CD4-positive, alpha-beta T cell treated with Interleukin-21 for 1 hour (primary cell): ENCODE measurements at regions not wholly inside any gene's neighbourhood (a gene's known extent, or its start where the extent isn't known, plus 50 kb on each side); places are given as distances from the start of the nearest gene placed in this dataset.
"Not testable (repeated sequence)": the region's sequence is repeated elsewhere in the genome, so short reads cannot be mapped to it uniquely, and the experiment has no call there.

Source experiments
- DNase-seq: peaks from one replicate; pipeline ENCODE4 v3.0.0-alpha.2; 2020

DNA sequence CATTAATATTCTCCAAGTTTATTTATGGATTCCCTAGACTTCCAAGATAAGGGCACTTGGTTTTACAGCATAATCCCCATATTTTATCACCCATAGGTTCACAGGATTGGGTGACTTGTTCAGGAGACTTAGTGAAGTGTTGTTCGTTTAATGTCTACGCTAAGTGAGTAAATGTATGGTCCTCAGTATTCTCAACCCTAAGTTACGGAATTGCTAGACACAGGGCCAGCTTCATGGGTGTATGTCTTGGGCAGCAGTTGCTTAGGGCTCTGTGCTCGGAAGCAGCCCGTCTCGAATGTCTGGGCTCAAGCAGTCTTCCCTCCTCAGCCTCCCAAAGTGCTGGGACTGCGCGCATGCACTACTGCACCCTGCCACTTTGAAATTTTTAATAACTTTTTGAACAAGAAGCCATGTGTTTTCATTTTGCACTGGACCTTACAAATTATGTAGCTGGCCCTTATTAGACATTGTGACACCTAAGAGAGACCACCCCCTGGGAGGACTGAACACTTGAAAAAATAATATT lies 91.5 kb upstream of the ZNF217 start:
- no peak for DNase-seq

DNA sequence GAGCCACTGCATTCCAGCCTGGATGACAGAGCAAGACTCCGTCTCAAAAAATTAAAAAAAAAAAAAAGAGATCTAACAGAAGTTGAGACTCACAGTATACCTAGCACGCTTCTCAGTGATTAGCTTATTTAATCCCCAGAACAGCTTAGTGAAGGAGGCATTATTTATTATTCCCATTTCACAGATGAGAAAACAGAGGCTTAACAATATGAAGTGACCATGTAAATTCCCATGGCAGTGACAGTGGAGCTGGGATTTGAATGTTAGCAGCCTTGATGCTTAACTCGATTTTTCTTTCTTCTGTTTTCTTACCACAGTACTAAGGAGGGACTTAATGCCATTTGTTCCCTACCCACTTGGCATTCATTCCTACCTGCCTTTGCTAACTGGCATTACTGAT lies 89.9 kb upstream of the ZNF217 start:
- DNase-seq, result no peak

GRCh38 chr20:53681352-53682212 lies 87.9 kb upstream of the ZNF217 start:
- no peak for DNase-seq

DNA sequence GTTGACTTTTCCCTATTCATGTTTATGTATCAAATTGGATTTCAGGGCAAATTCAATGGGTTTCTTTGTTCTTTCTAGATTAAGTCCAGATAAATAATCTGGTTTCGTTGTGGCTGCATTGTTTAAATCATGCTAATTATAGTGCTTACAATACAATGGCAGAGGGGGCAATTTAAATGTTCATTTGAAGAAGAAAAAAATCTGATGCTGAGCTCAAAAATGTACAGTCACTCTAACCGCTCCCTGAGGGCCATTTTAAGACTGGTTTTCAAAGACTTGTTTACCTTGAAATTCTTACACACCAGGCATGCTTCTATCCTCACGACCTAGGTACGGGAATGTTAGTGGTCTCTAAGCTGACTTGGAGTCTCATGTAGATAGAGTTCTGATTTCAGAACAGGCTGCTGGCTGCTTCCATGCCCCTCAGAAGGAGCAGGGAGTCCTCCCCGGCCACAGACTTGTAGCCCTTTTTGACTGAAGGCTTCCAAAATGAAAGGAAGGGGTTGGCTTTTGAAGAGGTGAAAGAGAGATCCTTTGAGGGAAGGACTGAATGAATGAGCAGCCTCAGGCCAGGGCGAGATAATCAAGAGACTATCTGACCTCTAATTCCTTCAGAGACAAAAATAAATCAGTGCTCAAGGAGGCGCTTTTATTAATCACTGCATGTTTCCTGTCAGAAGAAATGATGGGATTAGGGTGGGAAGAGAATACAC lies 86.1 kb upstream of the ZNF217 start:
- no peak for DNase-seq

- no peak for DNase-seq
These were observed 85.5 kb upstream of the ZNF217 start for GRCh38 chr20:53678990-53679596.

DNA sequence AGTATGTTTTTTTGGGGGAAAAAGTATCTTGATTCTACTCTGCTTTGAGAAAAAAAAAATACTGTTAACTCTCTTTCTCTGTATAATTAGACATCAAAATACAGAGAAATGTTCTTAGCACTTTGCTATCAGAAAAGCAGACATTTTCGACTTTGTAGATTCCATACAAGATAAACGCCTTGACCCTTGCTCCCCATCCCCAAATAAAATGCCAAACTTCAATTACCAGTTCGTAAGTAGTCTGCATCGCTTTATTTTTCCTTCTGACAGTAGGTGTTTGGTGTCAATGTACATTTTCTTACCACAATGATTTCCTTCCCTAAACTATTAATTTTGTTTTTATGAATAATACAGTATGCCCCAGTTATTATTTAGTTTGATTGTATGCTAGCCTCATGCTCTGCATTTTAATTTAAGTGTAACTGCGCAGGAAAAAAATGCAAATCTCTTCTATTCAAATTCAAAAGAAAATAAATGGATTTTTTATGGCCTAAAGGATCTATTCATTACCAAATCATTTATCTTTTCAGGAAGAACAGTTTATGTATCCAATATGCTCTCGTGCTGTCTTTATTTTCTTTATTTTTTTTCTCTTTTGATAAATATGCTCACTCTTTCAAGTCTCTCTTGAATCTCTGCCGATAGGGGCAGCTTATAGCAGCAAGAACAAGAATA lies 84.8 kb upstream of the ZNF217 start:
- no peak for DNase-seq

- no peak for DNase-seq
These were observed 84.0 kb upstream of the ZNF217 start for GRCh38 chr20:53677447-53678314.

- no peak for DNase-seq
These were observed 83.3 kb upstream of the ZNF217 start for GRCh38 chr20:53676987-53677386.

DNA sequence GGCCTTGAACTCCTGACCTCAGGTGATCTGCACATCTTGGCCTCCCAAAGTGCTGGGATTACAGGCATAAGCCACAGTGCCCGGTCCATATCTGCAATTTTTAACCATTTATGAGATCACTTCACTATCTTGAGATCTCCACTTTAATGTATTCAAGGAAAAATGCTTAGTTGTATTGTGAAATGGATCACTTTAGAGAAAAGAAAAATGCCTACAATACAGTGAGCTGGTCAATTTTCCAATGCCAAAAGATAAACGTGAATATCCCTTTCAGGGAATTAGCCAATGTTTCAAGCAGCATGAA lies 82.8 kb upstream of the ZNF217 start:
- DNase-seq, result no peak

- no peak for DNase-seq
These were observed 79.0 kb upstream of the ZNF217 start for GRCh38 chr20:53672484-53673129.

DNA sequence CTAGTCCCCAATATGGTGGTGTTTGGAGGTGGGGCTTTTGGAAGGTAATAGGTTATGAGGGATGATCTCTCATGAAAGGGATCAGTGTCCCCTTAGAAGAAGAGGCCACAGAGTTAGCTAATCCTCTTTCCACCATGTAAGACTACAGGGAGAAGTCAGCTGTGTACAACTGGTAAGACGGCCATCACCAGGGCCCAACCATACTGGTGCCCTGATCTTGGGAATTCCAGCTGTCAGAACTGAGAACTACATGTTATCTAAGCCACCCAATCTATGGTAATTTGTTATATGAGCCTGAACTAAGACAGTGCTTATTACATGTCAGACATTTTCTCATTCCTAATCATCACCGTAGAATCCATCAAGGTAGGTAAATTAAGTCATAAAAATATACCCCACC lies 77.7 kb upstream of the ZNF217 start:
- no peak for DNase-seq

GRCh38 chr20:53669517-53670313 lies 76.1 kb upstream of the ZNF217 start:
- DNase-seq, result not testable (repeated sequence)

- DNase-seq, result no peak
These were observed 75.4 kb upstream of the ZNF217 start for GRCh38 chr20:53668992-53669391.

DNA sequence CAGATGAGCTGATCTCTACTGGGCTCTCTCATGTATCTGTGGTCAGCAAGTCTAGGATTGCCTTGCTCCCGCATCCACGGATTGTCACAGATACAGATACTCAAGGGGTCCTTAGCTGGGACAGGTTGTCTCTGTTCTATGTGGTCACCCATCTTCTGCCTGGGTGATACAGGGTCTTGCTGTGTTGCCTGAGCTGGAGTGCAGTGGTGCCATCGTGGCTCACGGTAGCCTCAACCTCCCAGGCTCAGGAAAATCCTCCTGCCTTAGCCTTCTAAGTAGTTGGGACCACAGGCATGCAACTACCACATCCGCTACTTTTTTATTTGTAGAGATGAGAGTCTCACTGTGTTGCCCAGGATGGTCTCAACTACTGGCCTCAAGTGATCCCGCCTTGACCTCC lies 72.5 kb upstream of the ZNF217 start:
- DNase-seq, result no peak

- DNase-seq, result no peak
These were observed 70.5 kb upstream of the ZNF217 start for GRCh38 chr20:53664121-53664520.

GRCh38 chr20:53663521-53663920 lies 69.9 kb upstream of the ZNF217 start:
- DNase-seq, result not testable (repeated sequence)

- DNase-seq, result no peak
These were observed 69.0 kb upstream of the ZNF217 start for GRCh38 chr20:53662595-53662994.

GRCh38 chr20:53660947-53661381 lies 67.3 kb upstream of the ZNF217 start:
- DNase-seq, result peak; percentile 19

DNA sequence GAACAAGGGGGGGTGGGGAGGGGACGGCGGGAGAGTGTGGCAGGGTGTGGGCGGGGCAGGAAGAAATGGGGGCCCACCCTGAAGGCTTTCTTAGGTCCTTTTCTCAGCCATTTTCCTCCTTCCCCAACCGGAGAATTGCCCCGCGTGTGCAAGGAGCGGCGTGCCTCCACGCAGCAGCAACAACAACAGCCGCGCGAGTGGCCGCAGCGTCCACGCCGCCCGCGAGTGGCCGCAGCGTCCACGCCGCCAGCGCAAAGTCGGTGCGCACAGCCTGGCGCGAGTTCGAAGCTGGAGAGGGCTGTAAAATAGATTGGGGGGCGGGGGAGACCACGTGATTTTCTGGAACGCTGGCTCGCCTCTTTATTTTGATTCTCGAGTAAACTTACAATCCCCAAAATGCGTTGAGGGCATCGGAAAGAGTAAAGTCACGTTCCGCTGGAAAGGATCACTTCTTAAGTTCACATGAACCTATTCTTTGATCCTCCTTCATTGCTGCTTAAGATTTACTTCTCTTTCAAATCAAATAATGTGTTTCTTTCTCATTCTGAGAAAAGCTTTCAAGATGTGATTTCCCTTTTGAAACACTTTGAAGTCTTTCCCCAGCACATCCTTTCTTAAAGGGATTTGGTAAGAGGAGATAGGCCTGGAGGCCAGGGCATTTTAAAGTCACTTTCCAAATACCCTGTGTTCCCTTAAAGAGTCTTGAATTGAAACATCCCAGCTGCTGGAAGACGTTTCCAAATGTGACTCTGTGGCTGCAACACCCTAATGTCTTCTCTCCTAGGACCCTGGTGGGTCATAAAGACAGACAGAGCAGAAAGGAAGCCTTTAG lies 66.7 kb upstream of the ZNF217 start:
- DNase-seq, result peak; percentile 35

GRCh38 chr20:53658973-53659372 lies 65.3 kb upstream of the ZNF217 start:
- no peak for DNase-seq
